KMS-11 (cell line): ENCODE measurements at regions not wholly inside any gene's neighbourhood (a gene's known extent, or its start where the extent isn't known, plus 50 kb on each side); places are given as distances from the start of the nearest gene placed in this dataset.
A peak's percentile ranks its signal among the peaks of the same experiment; 100 is the strongest.

Experiments
- H2AFZ ChIP-seq: fragments of 200-600 bp; sonication (generic); 2 replicates; pipeline ENCODE4 v1.6.1; 2016; ENCODE audit warnings: antibody characterized with exemption, mixed run types, low read depth
- H3K27ac ChIP-seq: fragments of 200-600 bp; sonication (generic); 2 replicates; pipeline ENCODE4 v1.6.1; 2016; ENCODE audit warnings: mild to moderate bottlenecking, mixed run types
- H3K27me3 ChIP-seq: fragments of 200-600 bp; sonication (generic); 2 replicates; pipeline ENCODE4 v1.6.1; 2017; ENCODE audit warnings: mild to moderate bottlenecking, low read depth, mixed run types, moderate library complexity; ENCODE audit not compliant: insufficient read depth
- H3K36me3 ChIP-seq: fragments of 200-600 bp; sonication (generic); 2 replicates; pipeline ENCODE4 v1.6.1; 2017; ENCODE audit warnings: mild to moderate bottlenecking, mixed run types; ENCODE audit not compliant: insufficient read depth
- H3K4me1 ChIP-seq: fragments of 200-600 bp; sonication (generic); 2 replicates; pipeline ENCODE4 v1.6.1; 2016; ENCODE audit warnings: mild to moderate bottlenecking, low read depth, mixed run types; ENCODE audit not compliant: poor library complexity, severe bottlenecking
- H3K4me2 ChIP-seq: fragments of 200-600 bp; sonication (generic); 2 replicates; pipeline ENCODE4 v1.7.0; 2016; ENCODE audit warnings: mild to moderate bottlenecking, mixed run types
- H3K4me3 ChIP-seq: fragments of 200-600 bp; sonication (generic); IDR thresholded peaks from 2 replicates; pipeline ENCODE4 v1.6.1; 2017; ENCODE audit warnings: low read depth, low read length, mixed read lengths; ENCODE audit not compliant: insufficient read depth
- H3K79me2 ChIP-seq: fragments of 200-600 bp; sonication (generic); 2 replicates; pipeline ENCODE4 v1.6.1; 2016; ENCODE audit warnings: low read depth, mixed run types; ENCODE audit not compliant: insufficient read depth
- H3K9ac ChIP-seq: fragments of 200-600 bp; sonication (generic); 2 replicates; pipeline ENCODE4 v1.6.1; 2016; ENCODE audit warnings: mild to moderate bottlenecking, mixed run types
- H4K20me1 ChIP-seq: fragments of 200-600 bp; sonication (generic); 2 replicates; pipeline ENCODE4 v1.6.1; 2016; ENCODE audit warnings: mild to moderate bottlenecking, mixed run types; ENCODE audit not compliant: insufficient read depth
- TF ChIP-seq, protein P1 (sequence below): fragments of 200-600 bp; sonication (generic); conservative IDR thresholded peaks from 2 replicates; pipeline ENCODE4 v1.6.1; 2017; ENCODE audit warnings: low read depth, mild to moderate bottlenecking, antibody characterized with exemption, low read length, moderate library complexity, mixed read lengths

DNA sequence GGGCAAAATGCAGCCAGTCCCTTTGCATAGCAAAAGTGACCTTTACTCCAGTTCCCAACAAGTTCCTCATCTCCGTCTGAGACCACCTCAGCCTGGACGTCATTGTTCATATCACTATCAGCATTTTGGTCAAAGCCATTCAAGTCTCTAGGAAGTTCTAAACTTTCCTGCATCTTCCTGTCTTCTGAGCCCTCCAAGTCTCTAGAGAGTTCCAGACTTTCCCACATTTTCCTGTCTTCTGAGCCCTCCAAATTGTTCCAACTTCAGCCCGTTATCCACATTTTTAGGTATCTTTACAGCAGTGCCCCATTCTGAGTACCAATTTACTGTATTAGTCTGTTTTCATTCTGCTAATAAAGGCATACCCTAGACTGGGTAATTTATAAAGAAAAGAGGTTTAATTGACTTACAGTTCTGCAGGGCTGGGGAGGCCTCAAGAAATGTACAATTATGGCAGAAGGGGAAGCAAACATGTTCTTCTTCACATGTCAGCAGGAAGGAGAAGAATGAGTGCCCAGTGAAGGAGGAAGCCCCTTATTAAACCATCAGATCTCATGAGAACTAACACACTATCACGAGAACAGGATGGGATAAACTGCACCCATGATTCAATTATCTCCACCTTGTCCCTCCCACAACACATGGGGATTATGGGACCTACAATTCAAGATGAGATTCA, 123.7 kb downstream of the MYCN start:
- H3K27ac ChIP-seq: no peak overlapping the region
- H3K79me2 ChIP-seq: no peaks in the 10 kb centered on the region
- no peaks in the 10 kb centered on the region for H3K27me3 ChIP-seq
- no peak overlapping the region for H3K4me2 ChIP-seq
- H3K4me1 ChIP-seq: peaks cover 30% of the 10 kb centered on the region
- no peak overlapping the region for H2AFZ ChIP-seq
- TF ChIP-seq, protein P1, sequence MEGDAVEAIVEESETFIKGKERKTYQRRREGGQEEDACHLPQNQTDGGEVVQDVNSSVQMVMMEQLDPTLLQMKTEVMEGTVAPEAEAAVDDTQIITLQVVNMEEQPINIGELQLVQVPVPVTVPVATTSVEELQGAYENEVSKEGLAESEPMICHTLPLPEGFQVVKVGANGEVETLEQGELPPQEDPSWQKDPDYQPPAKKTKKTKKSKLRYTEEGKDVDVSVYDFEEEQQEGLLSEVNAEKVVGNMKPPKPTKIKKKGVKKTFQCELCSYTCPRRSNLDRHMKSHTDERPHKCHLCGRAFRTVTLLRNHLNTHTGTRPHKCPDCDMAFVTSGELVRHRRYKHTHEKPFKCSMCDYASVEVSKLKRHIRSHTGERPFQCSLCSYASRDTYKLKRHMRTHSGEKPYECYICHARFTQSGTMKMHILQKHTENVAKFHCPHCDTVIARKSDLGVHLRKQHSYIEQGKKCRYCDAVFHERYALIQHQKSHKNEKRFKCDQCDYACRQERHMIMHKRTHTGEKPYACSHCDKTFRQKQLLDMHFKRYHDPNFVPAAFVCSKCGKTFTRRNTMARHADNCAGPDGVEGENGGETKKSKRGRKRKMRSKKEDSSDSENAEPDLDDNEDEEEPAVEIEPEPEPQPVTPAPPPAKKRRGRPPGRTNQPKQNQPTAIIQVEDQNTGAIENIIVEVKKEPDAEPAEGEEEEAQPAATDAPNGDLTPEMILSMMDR: no peak
- H3K4me3 ChIP-seq: no peak overlapping the region
- no peaks in the 10 kb centered on the region for H3K36me3 ChIP-seq
- H3K9ac ChIP-seq: no peak overlapping the region
- no peaks in the 10 kb centered on the region for H4K20me1 ChIP-seq

DNA sequence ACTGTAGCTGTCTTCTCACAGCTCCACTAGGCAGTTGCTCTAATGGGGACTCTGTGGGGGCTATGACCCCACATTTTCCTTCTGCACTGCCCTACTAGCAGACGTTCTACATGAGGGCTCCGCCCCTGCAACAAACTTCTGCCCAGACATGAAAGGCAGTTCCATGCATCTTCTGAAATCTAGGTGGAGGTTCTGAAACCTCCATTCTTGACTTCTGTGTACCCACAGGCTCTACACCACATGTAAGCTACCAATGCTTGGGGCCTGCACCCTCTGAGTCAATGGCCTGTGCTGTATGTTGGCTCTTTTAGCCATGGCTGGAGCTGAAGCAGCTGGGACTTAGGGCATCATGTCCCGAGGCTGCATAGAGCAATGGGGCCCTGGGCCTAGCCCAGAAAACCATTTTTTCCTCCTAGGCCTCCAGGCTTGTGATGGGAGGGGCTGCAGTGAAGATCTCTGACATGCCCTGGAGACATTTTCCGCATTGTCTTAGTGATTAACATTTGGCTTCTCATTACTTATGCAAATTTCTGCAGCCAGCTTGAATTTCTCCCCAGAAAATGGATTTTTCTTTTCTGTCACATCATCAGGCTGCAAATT, 123.0 kb downstream of the MYCN start:
- TF ChIP-seq, protein P1: no peak
- Histone ChIP-seq H4K20me1 (no peaks in the 10 kb centered on the region), H3K36me3 (no peaks in the 10 kb centered on the region), H3K4me2 (no peak overlapping the region), H3K9ac (no peak overlapping the region), H3K4me1 (peaks cover 37% of the 10 kb centered on the region), H3K27ac (no peak overlapping the region), H2AFZ (no peak overlapping the region), H3K4me3 (no peak overlapping the region), H3K79me2 (no peaks in the 10 kb centered on the region), H3K27me3 (no peaks in the 10 kb centered on the region)

DNA sequence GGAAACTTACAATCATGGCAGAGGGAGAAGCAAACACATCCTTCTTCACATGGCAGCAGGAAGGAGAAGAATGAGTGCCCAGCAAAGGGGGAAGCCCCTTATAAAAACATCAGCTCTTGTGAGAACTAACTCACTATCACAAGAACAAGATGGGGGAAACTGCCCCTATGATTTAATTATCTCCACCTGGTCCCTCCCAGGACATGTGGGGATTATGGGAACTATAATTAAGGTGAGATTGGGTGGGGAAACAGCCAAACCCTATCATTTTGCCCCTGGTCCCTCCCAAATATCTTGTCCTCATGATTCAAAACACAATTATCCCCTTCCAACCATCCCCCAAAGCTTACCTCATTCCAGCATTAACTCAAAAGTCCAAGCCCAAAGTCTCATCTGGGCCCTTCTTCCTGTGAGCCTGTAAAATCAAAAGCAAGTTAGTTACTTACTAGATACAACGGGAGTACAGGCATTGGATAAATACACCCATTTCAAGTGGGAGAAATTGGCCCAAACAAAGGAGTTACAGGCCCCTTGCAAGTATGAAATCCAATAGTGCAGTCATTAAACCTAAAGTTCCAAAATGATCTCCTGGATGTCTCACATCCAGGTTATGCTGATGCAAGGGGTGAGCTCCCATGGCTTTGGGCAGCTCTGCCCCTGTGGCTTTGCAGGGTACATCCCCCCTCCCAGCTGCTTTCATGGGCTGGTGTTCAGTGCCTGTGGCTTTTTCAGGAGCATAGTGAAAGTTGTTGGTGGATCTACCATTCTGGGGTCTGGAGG, 122.3 kb downstream of the MYCN start:
- H4K20me1 ChIP-seq: no peaks in the 10 kb centered on the region
- TF ChIP-seq, protein P1: no peak
- peaks cover 41% of the 10 kb centered on the region for H3K4me1 ChIP-seq
- H3K27ac ChIP-seq: no peak overlapping the region
- no peak overlapping the region for H2AFZ ChIP-seq
- H3K79me2 ChIP-seq: no peaks in the 10 kb centered on the region
- no peaks in the 10 kb centered on the region for H3K27me3 ChIP-seq
- H3K9ac ChIP-seq: no peak overlapping the region
- no peak overlapping the region for H3K4me3 ChIP-seq
- no peak overlapping the region for H3K4me2 ChIP-seq
- H3K36me3 ChIP-seq: no peaks in the 10 kb centered on the region

DNA sequence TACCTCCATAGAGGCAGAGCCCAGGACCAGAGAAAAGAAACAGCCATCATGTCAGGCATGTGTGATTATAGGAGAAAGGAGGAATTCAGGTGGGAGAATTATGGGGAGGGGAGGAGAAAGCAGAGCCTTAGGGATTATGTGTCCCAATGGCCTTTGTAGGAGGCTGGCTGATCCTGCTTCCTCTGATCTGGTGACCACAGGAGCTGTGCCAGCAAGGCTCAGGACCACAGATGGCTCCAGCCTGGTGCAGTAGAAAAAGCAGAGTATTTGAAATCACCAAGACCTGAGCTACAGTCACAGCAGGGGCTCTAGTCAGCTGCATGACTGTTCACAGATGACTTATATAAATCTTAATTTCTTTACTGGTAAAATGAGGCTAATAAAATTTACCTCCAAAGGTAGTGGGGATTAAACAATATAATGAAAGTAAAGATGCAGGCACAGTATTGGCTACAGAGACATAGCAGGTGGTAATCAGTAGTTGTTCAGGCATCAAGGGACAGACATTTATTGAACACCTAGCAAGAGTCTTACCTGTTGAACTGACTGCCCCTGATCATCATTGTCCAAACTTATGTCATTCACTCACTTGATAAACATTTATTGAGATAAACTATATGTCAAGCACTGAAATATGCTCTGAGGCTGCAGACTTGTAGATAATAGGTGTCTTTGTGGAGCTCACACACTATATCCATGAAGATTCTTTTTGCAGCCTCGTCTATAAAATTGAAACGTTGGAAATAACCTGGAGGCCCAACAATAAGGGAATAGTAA, 121.3 kb downstream of the MYCN start:
- Histone ChIP-seq H3K4me3 (no peak overlapping the region), H3K36me3 (no peaks in the 10 kb centered on the region), H3K4me2 (0 out of 2 replicates have a peak overlapping the region, but pooled peaks have one; percentile 2), H3K9ac (no peak overlapping the region), H3K79me2 (no peaks in the 10 kb centered on the region), H4K20me1 (no peaks in the 10 kb centered on the region), H3K4me1 (peaks cover 51% of the 10 kb centered on the region), H2AFZ (no peak overlapping the region), H3K27ac (no peak overlapping the region), H3K27me3 (no peaks in the 10 kb centered on the region)
- TF ChIP-seq, protein P1: no peak
